NCI-H524 (cell line): ENCODE measurements at regions not wholly inside any gene's neighbourhood (a gene's known extent, or its start where the extent isn't known, plus 50 kb on each side); places are given as distances from the start of the nearest gene placed in this dataset.
"Not testable (repeated sequence)": the region's sequence is repeated elsewhere in the genome, so short reads cannot be mapped to it uniquely, and the experiment has no call there.

Experiments
- DNase-seq, 2 experiments: peaks; one replicate each; lab custom pipeline; 2025; lab: John Stamatoyannopoulos, UW

- not testable (repeated sequence) for DNase-seq
Observed at GRCh38 chr7:6990426-6991152, 164.5 kb upstream of the CCZ1B start.

GRCh38 chr7:6991169-6991611 is 165.1 kb upstream of the CCZ1B start:
- DNase-seq, result not testable (repeated sequence)

- DNase-seq, result not testable (repeated sequence)
Observed at GRCh38 chr7:6991686-6992085, 165.6 kb upstream of the CCZ1B start.

- DNase-seq, result not testable (repeated sequence)
Observed at GRCh38 chr7:6992133-6992532, 166.1 kb upstream of the CCZ1B start.

GRCh38 chr7:6995026-6995425 is 169.0 kb upstream of the CCZ1B start:
- not testable (repeated sequence) for DNase-seq

- not testable (repeated sequence) for DNase-seq
Observed at GRCh38 chr7:6995493-6996289, 169.6 kb upstream of the CCZ1B start.

- not testable (repeated sequence) for DNase-seq
Observed at GRCh38 chr7:6999067-6999666, 173.1 kb upstream of the CCZ1B start.

GRCh38 chr7:7002418-7003062 is 176.5 kb upstream of the CCZ1B start:
- DNase-seq, result peak; percentile 4 to 51

- DNase-seq, result no peak
Observed at GRCh38 chr7:7005303-7005702, 177.0 kb upstream of the C1GALT1 start.

- DNase-seq, result not testable (repeated sequence)
Observed at GRCh38 chr7:7005949-7006348, 176.4 kb upstream of the C1GALT1 start.

- DNase-seq, result not testable (repeated sequence)
Observed at GRCh38 chr7:7011241-7011640, 171.1 kb upstream of the C1GALT1 start.

- not testable (repeated sequence) for DNase-seq
Observed at GRCh38 chr7:7011751-7012150, 170.6 kb upstream of the C1GALT1 start.

GRCh38 chr7:7014827-7015595 is 167.3 kb upstream of the C1GALT1 start:
- DNase-seq, result peak; percentile 76 to 94

GRCh38 chr7:7017707-7018280 is 164.6 kb upstream of the C1GALT1 start:
- DNase-seq, result no peak

GRCh38 chr7:7018290-7018689 is 164.1 kb upstream of the C1GALT1 start:
- no peak for DNase-seq

- DNase-seq, result no peak
Observed at GRCh38 chr7:7032221-7032620, 150.1 kb upstream of the C1GALT1 start.

- no peak for DNase-seq
Observed at GRCh38 chr7:7035851-7036250, 146.5 kb upstream of the C1GALT1 start.

- not testable (repeated sequence) for DNase-seq
Observed at GRCh38 chr7:7042286-7042893, 140.0 kb upstream of the C1GALT1 start.

- no peak for DNase-seq
Observed at GRCh38 chr7:7044806-7045205, 137.5 kb upstream of the C1GALT1 start.

GRCh38 chr7:7048213-7048612 is 134.1 kb upstream of the C1GALT1 start:
- no peak for DNase-seq
